IPS-15b (cell line): ENCODE measurements at regions not wholly inside any gene's neighbourhood (a gene's known extent, or its start where the extent isn't known, plus 50 kb on each side); places are given as distances from the start of the nearest gene placed in this dataset.

Source experiments
- H3K27me3 ChIP-seq: one replicate; pipeline ENCODE4 v1.6.1; 2013; ENCODE audit warnings: low read length; ENCODE audit not compliant: control insufficient read depth, insufficient read depth
- H3K36me3 ChIP-seq: one replicate; pipeline ENCODE4 v1.6.1; 2013; ENCODE audit warnings: low read length; ENCODE audit not compliant: control insufficient read depth, insufficient read depth
- H3K4me1 ChIP-seq: one replicate; pipeline ENCODE4 v1.6.1; 2013; ENCODE audit warnings: mild to moderate bottlenecking, low read length; ENCODE audit not compliant: control insufficient read depth, insufficient read depth
- H3K4me3 ChIP-seq: one replicate; pipeline ENCODE4 v1.5.1; 2013; ENCODE audit warnings: low read depth, low read length
- H3K9ac ChIP-seq: one replicate; pipeline ENCODE4 v1.6.1; 2013; ENCODE audit warnings: low read depth, mild to moderate bottlenecking, low read length
- H3K9me3 ChIP-seq: one replicate; pipeline ENCODE4 v1.6.1; 2013; ENCODE audit warnings: mild to moderate bottlenecking, low read length; ENCODE audit not compliant: control insufficient read depth, insufficient read depth

DNA sequence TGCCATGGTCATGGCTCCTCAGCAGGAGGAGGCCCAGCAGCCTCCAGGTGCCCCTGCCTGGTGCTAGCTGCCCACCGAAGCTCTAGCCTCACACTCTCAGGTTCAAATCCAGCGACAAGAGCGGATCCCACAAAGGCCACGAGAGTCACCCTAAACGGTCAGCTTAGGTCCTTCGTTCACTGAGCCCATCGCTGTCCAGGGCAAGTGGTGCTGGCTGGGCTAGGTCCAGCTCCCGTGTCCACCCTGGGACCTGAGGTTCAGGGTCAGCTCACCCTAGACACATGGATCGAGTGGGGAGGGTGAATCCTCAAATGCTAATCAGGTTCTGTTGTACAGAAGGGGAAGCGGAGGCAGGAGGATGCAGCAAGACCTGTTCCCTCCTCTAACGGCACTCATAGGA is 171.9 kb upstream of the SULF2 start:
- Histone ChIP-seq H3K27me3 (no peaks in the 10 kb centered on the region), H3K9me3 (no peaks in the 10 kb centered on the region), H3K4me1 (no peaks in the 10 kb centered on the region), H3K4me3 (no peak overlapping the region), H3K9ac (no peak overlapping the region), H3K36me3 (no peaks in the 10 kb centered on the region)

DNA sequence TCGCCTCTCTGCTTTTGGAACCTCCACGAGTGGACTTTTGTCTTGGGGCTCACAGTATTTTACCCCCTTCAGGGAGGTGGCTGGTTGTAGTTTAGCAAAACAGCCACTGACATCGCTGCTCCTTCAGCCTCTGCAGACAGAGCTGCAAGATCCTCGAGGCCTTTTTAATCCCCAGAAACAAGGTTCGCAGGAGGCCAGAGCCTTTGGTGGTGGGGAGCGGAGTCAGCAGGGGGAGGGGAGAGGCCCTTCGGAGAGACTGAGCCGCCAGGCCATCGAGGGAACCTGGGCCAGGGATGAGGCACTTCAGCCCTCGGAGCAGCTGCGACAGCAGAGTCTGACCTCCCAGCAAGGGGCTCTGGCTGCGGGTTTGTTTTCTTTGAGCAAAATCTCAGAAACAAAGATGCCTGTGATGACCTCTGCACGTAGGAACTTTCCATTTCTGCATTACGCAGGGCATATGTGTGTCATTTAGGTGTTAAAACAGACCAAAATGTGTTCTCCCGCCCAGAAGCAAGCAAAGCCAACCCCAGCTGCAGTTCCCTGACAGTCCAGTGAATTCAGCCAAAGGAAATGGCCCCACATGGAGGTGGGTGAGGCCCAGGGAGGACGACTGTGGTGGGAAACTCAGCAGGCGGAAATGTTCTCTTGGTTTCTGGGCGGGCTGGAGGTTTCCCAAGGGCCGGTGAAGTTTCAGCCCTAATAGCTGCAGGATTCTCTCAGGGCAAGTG is 171.2 kb upstream of the SULF2 start:
- H3K4me3 ChIP-seq: no peak overlapping the region
- no peak overlapping the region for H3K9ac ChIP-seq
- H3K4me1 ChIP-seq: no peaks in the 10 kb centered on the region
- H3K27me3 ChIP-seq: no peaks in the 10 kb centered on the region
- no peaks in the 10 kb centered on the region for H3K36me3 ChIP-seq
- H3K9me3 ChIP-seq: no peaks in the 10 kb centered on the region

DNA sequence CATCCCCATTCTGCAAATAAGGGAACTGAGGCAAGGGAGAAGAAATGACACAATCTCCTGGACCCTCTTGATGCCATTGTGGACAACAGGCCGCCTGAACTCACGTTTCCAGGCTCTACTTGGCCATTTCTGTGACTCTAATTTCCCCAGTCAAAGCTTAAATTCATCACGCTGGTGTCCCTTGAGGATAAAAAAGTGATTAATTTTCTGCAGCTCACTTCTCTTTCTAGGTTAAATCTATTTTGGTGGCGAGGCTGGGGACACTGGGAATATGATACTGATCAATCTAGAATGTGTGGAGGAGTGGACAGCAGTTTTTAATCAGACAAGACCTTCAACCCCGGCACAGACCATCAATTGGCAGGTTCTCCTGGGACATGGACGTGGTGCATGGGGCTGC is 168.2 kb upstream of the SULF2 start:
- no peaks in the 10 kb centered on the region for H3K27me3 ChIP-seq
- no peak overlapping the region for H3K9ac ChIP-seq
- no peaks in the 10 kb centered on the region for H3K4me1 ChIP-seq
- no peak overlapping the region for H3K4me3 ChIP-seq
- no peaks in the 10 kb centered on the region for H3K9me3 ChIP-seq
- H3K36me3 ChIP-seq: no peaks in the 10 kb centered on the region

DNA sequence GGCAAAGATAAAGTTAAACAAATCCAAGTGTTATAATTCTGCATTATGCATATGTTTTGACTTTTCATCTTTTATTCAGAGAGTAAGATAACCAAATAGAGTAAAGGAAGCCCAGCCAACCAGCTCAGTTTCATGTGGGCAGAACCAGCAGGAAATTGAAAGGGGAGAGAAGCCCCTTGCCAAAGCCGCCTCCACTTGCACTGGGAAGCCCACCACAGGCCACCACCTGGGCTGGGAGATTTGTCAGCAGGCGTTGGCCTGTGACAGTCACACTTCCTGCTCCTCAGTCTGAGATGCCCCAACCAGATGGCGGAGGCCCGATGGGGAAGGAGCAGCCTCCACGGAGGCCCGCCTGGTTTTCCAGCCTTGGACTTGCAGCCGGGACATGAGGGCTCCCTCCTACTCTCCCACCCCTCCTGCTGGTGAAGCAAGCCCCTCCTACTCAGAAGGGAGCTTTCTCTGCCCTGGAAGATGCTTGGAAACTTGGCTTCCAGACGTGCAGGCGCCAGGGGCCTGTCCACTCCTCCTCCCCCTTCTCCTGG is 166.8 kb upstream of the SULF2 start:
- H3K27me3 ChIP-seq: no peaks in the 10 kb centered on the region
- H3K9me3 ChIP-seq: no peaks in the 10 kb centered on the region
- no peak overlapping the region for H3K9ac ChIP-seq
- H3K4me1 ChIP-seq: no peaks in the 10 kb centered on the region
- no peaks in the 10 kb centered on the region for H3K36me3 ChIP-seq
- no peak overlapping the region for H3K4me3 ChIP-seq

DNA sequence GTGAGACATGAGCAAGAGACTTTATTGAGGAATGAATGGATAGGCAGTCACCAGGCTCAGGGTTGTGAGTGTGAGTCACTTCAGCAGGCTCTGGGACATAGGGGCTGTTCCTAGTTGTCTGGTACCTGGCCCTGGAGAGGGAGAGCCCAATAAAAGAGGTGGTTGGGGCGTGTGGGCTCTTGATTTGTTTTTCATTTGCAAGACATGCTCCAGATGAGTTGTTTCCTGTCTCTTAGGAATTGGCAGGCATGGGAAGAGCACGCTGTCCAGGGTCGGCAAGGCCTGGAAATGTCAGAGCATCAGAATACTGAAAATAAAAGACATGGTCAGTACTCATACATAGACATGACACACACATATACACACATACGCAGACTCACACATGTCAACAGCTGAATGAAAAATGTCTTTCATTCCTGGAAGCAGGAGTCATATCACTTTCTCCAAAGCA is 166.3 kb upstream of the SULF2 start:
- no peaks in the 10 kb centered on the region for H3K27me3 ChIP-seq
- no peak overlapping the region for H3K9ac ChIP-seq
- H3K36me3 ChIP-seq: no peaks in the 10 kb centered on the region
- no peaks in the 10 kb centered on the region for H3K4me1 ChIP-seq
- H3K9me3 ChIP-seq: no peaks in the 10 kb centered on the region
- no peak overlapping the region for H3K4me3 ChIP-seq

DNA sequence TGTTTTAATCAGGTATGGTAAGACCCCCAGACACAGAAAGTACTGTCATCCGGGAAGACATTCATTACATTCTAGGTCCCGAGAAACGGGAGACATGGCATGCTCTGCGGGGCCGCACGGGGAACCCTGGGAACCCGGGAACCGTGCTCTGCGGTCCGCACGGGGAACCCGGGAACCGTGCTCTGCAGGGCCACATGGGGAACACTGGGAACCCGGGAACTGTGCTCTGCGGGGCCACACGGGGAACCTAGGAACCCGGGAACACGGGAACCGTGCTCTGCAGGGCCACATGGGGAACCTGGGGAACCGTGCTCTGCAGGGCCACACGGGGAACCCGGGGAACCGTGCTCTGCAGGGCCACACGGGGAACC is 165.6 kb upstream of the SULF2 start:
- H3K36me3 ChIP-seq: no peaks in the 10 kb centered on the region
- no peaks in the 10 kb centered on the region for H3K4me1 ChIP-seq
- H3K9me3 ChIP-seq: no peaks in the 10 kb centered on the region
- no peak overlapping the region for H3K4me3 ChIP-seq
- no peaks in the 10 kb centered on the region for H3K27me3 ChIP-seq
- no peak overlapping the region for H3K9ac ChIP-seq

DNA sequence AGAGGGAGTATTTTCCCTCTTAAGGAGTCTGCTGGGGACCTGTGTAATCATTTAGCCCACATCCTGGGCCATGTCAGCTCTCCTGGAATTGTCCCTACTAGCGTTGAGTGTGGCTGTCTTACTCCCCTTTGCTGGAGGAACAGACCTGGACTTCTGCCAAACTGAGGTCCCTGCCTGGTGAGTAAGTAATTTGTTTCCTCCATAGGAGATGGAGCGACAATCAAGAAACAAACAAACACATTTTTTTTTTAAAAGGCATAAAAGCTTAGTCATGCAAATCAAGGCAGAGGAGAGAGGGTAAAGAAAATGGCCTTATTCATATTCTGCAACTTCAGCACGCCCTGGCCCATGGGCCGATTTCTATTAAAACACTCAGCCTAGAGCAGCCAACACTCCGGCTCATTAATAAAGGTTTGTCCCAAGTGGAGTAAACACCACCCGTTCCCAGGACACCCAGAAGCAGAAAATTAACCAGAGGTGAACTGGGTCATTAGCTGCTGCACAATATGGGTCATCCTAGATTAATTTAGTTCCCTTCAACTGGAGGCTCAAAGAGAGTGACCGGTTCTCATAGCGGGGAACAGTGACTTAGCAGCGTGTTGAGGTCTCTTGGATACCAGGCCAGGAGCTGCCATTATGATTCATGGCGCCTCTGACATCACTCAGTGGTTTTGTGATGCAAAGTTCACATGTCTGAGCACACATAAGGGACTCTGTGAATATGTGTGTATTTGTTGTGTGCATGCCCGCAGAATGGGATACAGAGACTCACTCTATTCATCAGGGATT is 165.0 kb upstream of the SULF2 start:
- H3K4me3 ChIP-seq: no peak overlapping the region
- no peaks in the 10 kb centered on the region for H3K27me3 ChIP-seq
- no peaks in the 10 kb centered on the region for H3K9me3 ChIP-seq
- H3K4me1 ChIP-seq: no peaks in the 10 kb centered on the region
- H3K9ac ChIP-seq: no peak overlapping the region
- H3K36me3 ChIP-seq: no peaks in the 10 kb centered on the region

DNA sequence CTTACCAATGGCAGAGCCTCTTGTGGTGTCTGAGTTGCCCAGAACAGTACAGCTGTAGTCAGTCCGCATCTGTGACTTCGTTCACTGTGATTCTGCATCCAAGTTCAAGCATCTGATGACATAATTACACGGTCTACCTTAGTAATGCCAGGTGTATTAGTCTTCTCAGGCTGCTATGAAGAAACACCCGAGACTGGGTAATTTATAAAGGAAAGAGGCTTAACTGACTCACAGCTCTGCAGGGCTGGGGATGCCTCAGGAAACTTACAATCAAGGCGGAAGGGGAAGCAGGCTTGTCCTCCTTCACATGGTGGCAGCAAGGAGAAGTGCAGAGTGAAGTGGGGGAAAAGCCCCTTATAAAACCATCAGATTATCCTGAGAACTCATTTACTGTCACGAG is 163.9 kb upstream of the SULF2 start:
- Histone ChIP-seq H3K4me3 (no peak overlapping the region), H3K9me3 (no peaks in the 10 kb centered on the region), H3K9ac (no peak overlapping the region), H3K4me1 (no peaks in the 10 kb centered on the region), H3K36me3 (no peaks in the 10 kb centered on the region), H3K27me3 (no peaks in the 10 kb centered on the region)

DNA sequence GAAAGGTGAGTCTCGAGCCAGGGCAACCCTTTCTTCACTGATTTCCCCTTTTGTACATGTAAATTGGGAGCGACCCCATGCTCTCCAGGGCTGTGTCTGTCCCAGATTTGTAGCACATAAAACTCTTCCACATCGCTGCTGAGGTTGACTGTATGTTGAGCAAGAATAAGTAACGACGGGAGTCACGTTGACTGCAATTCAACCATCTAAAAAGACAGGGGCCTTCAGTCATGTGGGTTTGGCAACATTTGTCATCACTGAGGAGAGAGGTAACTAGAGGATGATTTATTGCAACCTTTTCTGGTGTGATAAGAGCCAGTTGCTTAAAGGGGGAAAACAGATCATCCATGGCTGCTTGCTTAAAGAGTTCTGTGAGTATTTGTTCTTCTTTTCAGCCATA is 159.4 kb upstream of the SULF2 start:
- Histone ChIP-seq H3K36me3 (no peaks in the 10 kb centered on the region), H3K9me3 (no peaks in the 10 kb centered on the region), H3K4me3 (no peak overlapping the region), H3K9ac (no peak overlapping the region), H3K4me1 (no peaks in the 10 kb centered on the region), H3K27me3 (no peaks in the 10 kb centered on the region)

DNA sequence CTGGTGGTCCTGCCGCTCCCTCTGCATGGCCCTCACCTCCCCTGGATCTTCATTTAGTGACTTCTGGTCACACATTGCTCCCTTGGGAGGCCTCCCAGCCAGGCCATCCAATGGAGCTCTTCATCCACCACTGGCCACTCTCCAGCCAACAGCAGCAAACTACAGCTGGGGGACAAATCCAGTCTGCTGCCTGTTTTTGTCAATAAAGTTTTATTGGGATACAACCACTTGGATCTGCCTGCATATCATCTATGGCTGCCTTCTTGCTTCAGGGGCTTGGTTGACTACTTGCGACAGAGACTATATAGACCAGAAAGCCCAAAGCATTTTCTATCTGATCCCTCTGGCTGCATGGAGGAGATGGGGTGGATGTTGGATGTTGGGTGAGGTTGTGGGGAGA is 156.6 kb upstream of the SULF2 start:
- no peaks in the 10 kb centered on the region for H3K9me3 ChIP-seq

DNA sequence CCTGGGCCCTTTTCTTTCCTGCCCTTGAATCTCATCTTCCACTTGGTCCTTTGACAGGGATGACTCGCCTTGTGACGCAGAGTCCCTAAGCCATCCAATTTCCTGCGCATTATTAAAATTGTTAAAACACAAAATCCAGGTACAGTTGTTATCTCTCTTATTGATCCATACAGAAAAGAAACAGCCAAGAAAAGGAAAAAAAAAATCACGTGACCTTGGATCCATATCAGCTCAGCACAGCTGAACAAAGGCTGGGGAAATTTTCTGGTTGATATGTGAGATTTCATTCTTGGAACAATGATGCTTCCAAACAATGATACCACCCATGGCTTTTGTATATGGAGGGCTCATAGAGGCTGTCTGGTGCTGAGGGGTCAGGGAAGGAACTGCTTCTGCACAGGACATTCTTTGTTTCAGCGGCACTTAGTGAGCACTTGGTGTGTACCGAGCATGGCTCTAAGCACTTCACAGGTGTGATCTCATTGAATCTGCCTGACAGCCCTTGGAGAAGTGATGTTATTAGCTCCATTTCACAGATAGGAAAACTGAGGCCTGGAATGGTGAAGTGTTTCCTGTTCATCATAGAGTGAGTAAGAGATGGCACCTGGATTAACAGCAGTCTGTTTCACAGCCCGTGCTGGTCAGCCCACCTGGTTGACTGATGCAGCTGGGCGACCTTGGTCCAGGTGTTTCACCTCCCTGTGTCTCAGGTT is 155.0 kb upstream of the SULF2 start:
- Histone ChIP-seq H3K36me3 (no peaks in the 10 kb centered on the region), H3K27me3 (no peaks in the 10 kb centered on the region), H3K4me3 (no peak overlapping the region), H3K4me1 (no peaks in the 10 kb centered on the region), H3K9ac (no peak overlapping the region), H3K9me3 (no peaks in the 10 kb centered on the region)

More for the DNA sequence above, 156.6 kb upstream of the SULF2 start:
- Histone ChIP-seq H3K9ac (no peak overlapping the region), H3K27me3 (no peaks in the 10 kb centered on the region), H3K4me1 (no peaks in the 10 kb centered on the region), H3K36me3 (no peaks in the 10 kb centered on the region), H3K4me3 (no peak overlapping the region)
